ENCODE measurements at regions not wholly inside any gene's neighbourhood (a gene's known extent, or its start where the extent isn't known, plus 50 kb on each side); places are given as distances from the start of the nearest gene placed in this dataset.

GRCh38 chr2:12436483-12436882, 280.3 kb upstream of the TRIB2 start:
- Histone ChIP-seq H3K4me1 (ENCODE audit: insufficient read depth, low read length) (peaks cover 6% of the 10 kb centered on the region), H3K9me3 (ENCODE audit: low read depth, low read length) (no peaks in the 10 kb centered on the region), H3K27me3 (ENCODE audit: insufficient read depth, low read length) (no peaks in the 10 kb centered on the region), H3K4me3 (ENCODE audit: low read length) (no peak overlapping the region)

DNA sequence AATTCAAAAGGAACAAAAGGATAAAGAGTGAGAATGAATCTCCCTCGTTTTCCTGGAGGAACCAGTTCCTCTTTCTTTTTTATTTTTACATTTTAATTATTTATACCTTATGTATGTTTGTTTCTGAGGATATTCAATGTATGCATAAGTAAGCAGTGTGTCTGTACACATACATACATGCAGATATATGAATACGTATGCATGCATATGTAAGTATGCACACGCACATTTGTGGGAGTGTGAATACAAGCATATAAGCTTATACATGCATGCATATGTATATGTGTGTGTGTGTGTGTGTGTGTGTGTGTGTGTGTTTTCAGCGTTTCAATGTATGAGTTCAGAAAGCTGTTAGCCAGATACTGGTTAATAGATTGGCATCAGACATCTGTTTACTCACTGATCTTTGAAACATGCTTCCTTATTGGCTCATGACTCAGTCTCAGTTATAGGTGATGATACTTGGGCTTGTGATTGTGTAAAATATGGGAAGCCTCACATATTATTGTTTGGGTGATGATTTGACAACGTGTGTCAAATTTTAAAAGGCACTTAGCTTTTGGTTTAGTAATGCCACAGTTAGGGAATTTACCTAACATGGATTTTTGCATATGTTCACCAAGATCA, 279.7 kb upstream of the TRIB2 start:
- Histone ChIP-seq H3K27me3 (ENCODE audit: insufficient read depth, low read length) (no peaks in the 10 kb centered on the region), H3K4me1 (ENCODE audit: insufficient read depth, low read length) (peaks cover 6% of the 10 kb centered on the region), H3K4me3 (ENCODE audit: low read length) (no peak overlapping the region), H3K9me3 (ENCODE audit: low read depth, low read length) (no peaks in the 10 kb centered on the region)

DNA sequence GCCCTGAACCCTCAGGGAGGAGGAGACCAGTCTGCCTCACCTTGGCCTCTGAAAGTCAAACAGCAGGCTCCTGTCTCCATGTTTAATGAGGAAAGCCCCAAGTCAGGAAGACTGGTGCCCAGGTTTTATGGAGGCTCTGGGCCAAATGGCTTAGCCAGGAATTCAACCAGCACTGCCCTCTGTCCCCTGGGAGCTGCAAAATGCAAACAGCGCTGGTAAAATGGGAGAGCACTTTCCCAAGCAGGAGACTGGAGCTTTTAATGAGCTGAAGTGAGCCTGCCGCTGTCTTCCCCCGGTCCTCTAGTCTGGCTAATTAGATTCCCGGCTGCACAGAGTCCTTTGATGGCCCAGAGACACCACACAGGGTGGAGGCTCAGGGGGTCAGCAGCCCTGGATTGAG, 276.0 kb upstream of the TRIB2 start:
- no peak overlapping the region for H3K4me3 ChIP-seq (ENCODE audit: low read length)
- no peaks in the 10 kb centered on the region for H3K27me3 ChIP-seq (ENCODE audit: insufficient read depth, low read length)
- H3K9me3 ChIP-seq (ENCODE audit: low read depth, low read length), result no peaks in the 10 kb centered on the region
- H3K4me1 ChIP-seq (ENCODE audit: insufficient read depth, low read length), result peaks cover 15% of the 10 kb centered on the region

DNA sequence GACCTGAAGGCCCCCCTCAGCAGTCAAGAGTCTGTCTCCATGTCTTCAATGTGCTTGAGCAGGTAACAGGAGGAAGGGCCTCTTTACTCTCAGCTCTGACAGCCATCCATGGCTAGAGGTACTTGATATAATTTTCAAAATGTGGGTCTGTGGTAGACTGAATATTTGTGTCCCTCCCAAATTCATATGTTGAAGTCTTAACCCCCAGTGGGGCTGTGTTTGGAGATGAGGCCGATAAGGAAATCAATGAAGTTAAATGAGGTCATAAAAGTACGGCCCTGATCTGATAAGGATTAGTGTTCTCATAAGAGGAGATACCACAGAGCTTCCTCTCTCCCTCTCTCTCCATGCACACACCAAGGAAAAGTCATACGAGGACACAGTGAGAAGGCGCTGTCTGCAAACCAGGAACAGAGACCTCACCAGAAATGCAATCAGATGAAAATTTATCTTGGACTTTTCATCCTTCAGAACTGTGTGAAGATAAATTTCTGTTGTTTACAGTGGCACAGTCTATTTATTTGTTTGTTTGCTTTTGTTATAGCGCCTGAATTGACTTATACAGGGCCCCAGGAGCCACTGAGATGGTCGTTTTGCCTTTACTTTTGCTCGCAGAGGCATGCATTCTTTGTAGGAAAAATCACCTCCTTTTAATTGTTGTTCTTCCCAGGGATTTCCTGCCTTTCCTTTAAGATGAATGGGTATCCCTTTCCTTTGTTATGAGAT, 274.8 kb upstream of the TRIB2 start:
- Histone ChIP-seq H3K4me1 (ENCODE audit: insufficient read depth, low read length) (peaks cover 15% of the 10 kb centered on the region), H3K4me3 (ENCODE audit: low read length) (no peak overlapping the region), H3K9me3 (ENCODE audit: low read depth, low read length) (no peaks in the 10 kb centered on the region), H3K27me3 (ENCODE audit: insufficient read depth, low read length) (no peaks in the 10 kb centered on the region)

- H3K9me3 ChIP-seq (ENCODE audit: low read depth, low read length), result no peaks in the 10 kb centered on the region
- H3K4me1 ChIP-seq (ENCODE audit: insufficient read depth, low read length), result peaks cover 15% of the 10 kb centered on the region
- no peaks in the 10 kb centered on the region for H3K27me3 ChIP-seq (ENCODE audit: insufficient read depth, low read length)
- H3K4me3 ChIP-seq (ENCODE audit: low read length), result no peak overlapping the region
These were observed 274.3 kb upstream of the TRIB2 start for GRCh38 chr2:12442476-12442847.

- H3K4me3 ChIP-seq (ENCODE audit: low read length), result no peak overlapping the region
- no peaks in the 10 kb centered on the region for H3K9me3 ChIP-seq (ENCODE audit: low read depth, low read length)
- H3K27me3 ChIP-seq (ENCODE audit: insufficient read depth, low read length), result no peaks in the 10 kb centered on the region
- peaks cover 23% of the 10 kb centered on the region for H3K4me1 ChIP-seq (ENCODE audit: insufficient read depth, low read length)
These were observed 267.8 kb upstream of the TRIB2 start for GRCh38 chr2:12448846-12449505.

DNA sequence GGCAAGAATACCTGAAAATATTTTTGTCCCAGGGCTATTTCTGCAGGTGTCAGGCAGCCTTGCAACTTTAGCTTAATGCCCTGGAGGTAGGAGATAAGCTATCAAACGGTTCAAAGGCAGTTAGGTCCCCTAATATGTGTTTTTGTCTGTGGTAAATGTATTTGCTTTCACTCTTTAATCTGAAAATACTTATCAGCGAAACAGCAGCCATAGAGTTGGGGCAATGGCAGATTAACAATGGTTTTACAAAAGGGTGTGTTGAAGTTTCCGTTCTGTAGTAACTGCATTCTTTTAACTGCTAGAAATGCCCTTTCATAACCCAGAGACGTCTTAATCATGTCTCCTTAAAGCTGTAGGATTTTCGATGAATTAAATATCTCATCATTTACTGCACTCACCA, 265.0 kb upstream of the TRIB2 start:
- peaks cover 42% of the 10 kb centered on the region for H3K4me1 ChIP-seq (ENCODE audit: insufficient read depth, low read length)
- H3K4me3 ChIP-seq (ENCODE audit: low read length), result no peak overlapping the region
- H3K9me3 ChIP-seq (ENCODE audit: low read depth, low read length), result no peaks in the 10 kb centered on the region
- no peaks in the 10 kb centered on the region for H3K27me3 ChIP-seq (ENCODE audit: insufficient read depth, low read length)

- Histone ChIP-seq H3K4me1 (ENCODE audit: insufficient read depth, low read length) (peaks cover 47% of the 10 kb centered on the region), H3K27me3 (ENCODE audit: insufficient read depth, low read length) (no peaks in the 10 kb centered on the region), H3K4me3 (ENCODE audit: low read length) (no peak overlapping the region), H3K9me3 (ENCODE audit: low read depth, low read length) (no peaks in the 10 kb centered on the region)
These were observed 264.6 kb upstream of the TRIB2 start for GRCh38 chr2:12452185-12452584.

DNA sequence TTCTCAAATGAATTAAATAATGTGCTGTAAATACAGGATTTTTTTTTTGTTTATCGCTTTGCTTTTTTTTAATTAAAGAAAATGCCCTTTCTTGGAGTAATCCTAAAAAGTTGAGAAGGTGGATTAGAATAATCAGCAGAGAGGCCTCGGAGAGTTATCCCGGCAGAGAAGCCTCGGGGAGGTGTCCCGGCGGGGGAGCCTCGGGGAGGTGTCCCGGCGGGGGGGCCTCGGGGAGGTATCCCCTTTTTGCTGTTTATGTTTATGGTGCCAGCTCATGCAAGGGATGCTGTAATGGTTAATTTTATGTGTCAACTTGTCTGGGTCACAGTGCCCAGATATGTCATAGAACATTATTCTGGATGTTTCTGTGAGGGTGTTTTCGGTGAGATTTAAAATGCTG, 263.0 kb upstream of the TRIB2 start:
- H3K4me3 ChIP-seq (ENCODE audit: low read length), result no peak overlapping the region
- H3K27me3 ChIP-seq (ENCODE audit: insufficient read depth, low read length), result no peaks in the 10 kb centered on the region
- peaks cover 58% of the 10 kb centered on the region for H3K4me1 ChIP-seq (ENCODE audit: insufficient read depth, low read length)
- H3K9me3 ChIP-seq (ENCODE audit: low read depth, low read length), result no peaks in the 10 kb centered on the region

DNA sequence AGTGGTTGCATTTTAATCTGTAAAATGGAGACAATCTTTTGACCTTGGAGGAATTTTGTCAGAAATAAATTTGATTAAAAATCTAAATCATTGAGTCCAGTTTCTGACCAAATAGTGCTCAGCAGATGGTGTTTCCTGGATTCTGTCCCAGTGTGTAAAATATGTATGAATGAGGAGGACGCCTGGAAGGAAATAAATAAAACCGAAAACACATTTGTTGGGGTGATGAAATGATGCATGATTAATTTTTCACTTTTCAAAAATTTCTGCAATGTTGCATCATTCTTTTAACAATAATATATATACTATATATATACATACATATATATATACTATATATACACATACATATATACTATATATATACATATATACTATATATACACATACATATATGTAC, 261.1 kb upstream of the TRIB2 start:
- no peaks in the 10 kb centered on the region for H3K9me3 ChIP-seq (ENCODE audit: low read depth, low read length)

GRCh38 chr2:12456293-12457106, 260.2 kb upstream of the TRIB2 start:
- Histone ChIP-seq H3K4me1 (ENCODE audit: insufficient read depth, low read length) (peaks cover 63% of the 10 kb centered on the region), H3K9me3 (ENCODE audit: low read depth, low read length) (no peaks in the 10 kb centered on the region), H3K4me3 (ENCODE audit: low read length) (no peak overlapping the region)

More for the DNA sequence above, 261.1 kb upstream of the TRIB2 start:
- Histone ChIP-seq H3K27me3 (ENCODE audit: insufficient read depth, low read length) (no peaks in the 10 kb centered on the region), H3K4me3 (ENCODE audit: low read length) (no peak overlapping the region), H3K4me1 (ENCODE audit: insufficient read depth, low read length) (peaks cover 65% of the 10 kb centered on the region)

DNA sequence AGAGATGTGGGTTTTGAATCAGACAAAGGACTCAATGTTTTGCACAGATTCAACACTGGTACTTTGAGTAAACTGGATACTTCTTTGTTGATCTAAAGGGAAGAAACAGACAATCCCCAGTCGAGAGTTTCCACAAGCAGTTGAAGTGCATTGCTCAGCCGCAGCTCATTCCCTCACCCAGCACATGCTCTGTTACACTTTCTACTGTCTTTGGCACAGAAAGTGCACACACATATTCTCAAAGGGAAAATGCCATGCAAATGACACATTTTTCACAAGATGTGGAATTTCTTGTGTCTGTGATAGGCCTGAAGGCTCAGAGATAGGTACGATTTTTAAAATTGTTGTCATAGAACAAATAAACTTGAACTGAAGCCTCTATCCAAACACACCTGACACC, 258.9 kb upstream of the TRIB2 start:
- Histone ChIP-seq H3K27me3 (ENCODE audit: insufficient read depth, low read length) (no peaks in the 10 kb centered on the region), H3K9me3 (ENCODE audit: low read depth, low read length) (no peaks in the 10 kb centered on the region), H3K4me3 (ENCODE audit: low read length) (no peak overlapping the region), H3K4me1 (ENCODE audit: insufficient read depth, low read length) (peaks cover 50% of the 10 kb centered on the region)

More at GRCh38 chr2:12456293-12457106, 260.2 kb upstream of the TRIB2 start:
- H3K27me3 ChIP-seq (ENCODE audit: insufficient read depth, low read length), result no peaks in the 10 kb centered on the region

- Histone ChIP-seq H3K27me3 (ENCODE audit: insufficient read depth, low read length) (no peaks in the 10 kb centered on the region), H3K4me1 (ENCODE audit: insufficient read depth, low read length) (peaks cover 19% of the 10 kb centered on the region), H3K4me3 (ENCODE audit: low read length) (no peak overlapping the region), H3K9me3 (ENCODE audit: low read depth, low read length) (no peaks in the 10 kb centered on the region)
These were observed 253.5 kb upstream of the TRIB2 start for GRCh38 chr2:12463189-12463588.

- no peaks in the 10 kb centered on the region for H3K27me3 ChIP-seq (ENCODE audit: insufficient read depth, low read length)
These were observed 251.1 kb upstream of the TRIB2 start for GRCh38 chr2:12465631-12466135.

DNA sequence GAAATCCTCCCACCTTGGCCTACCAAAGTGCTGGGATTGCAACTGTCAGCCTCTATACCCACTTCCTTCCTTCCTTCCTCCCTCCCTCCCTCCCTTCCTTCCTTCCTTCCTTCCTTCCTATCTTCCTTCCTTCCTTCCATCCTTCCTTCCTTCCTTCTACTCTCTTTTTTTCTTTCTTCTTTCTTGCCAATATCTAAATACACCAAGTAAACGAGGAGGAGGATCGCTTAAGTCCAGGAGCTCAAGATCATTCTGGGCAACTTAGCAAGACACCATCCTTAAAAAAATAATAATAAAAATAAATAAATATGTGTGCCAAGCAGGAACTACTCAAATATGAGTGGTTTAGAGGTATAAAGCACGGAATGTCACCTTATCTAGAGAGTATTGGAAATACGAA, 249.4 kb upstream of the TRIB2 start:
- peaks cover 11% of the 10 kb centered on the region for H3K4me1 ChIP-seq (ENCODE audit: insufficient read depth, low read length)
- H3K9me3 ChIP-seq (ENCODE audit: low read depth, low read length), result no peaks in the 10 kb centered on the region
- H3K4me3 ChIP-seq (ENCODE audit: low read length), result no peak overlapping the region
- no peaks in the 10 kb centered on the region for H3K27me3 ChIP-seq (ENCODE audit: insufficient read depth, low read length)

More at GRCh38 chr2:12465631-12466135, 251.1 kb upstream of the TRIB2 start:
- H3K4me1 ChIP-seq (ENCODE audit: insufficient read depth, low read length), result peaks cover 11% of the 10 kb centered on the region
- H3K9me3 ChIP-seq (ENCODE audit: low read depth, low read length), result no peaks in the 10 kb centered on the region
- H3K4me3 ChIP-seq (ENCODE audit: low read length), result no peak overlapping the region

Data from mononuclear cell (primary cell).